Omental fat pad (tissue), 3 donors: ENCODE measurements at regions not wholly inside any gene's neighbourhood (a gene's known extent, or its start where the extent isn't known, plus 50 kb on each side); places are given as distances from the start of the nearest gene placed in this dataset.

Source experiments
- ATAC-seq: fragments of 150-250 bp; one replicate; pipeline ENCODE4 v1.9.1; 2016; ENCODE audit warnings: mild to moderate bottlenecking, moderate library complexity; ENCODE audit not compliant: low FRiP score
- DNase-seq: peaks from one replicate; pipeline ENCODE4 v3.0.0-alpha.2; 2019; ENCODE audit warnings: low spot score
- TF ChIP-seq, protein P1 (sequence below), 3 donors: fragments of 450-650 bp; IDR thresholded peaks; one replicate each; pipeline ENCODE4 v1.5.1; 2016 to 2017; ENCODE audit warnings: antibody characterized with exemption in 3 of 3, mild to moderate bottlenecking in 3 of 3, moderate library complexity in 2 of 3

DNA sequence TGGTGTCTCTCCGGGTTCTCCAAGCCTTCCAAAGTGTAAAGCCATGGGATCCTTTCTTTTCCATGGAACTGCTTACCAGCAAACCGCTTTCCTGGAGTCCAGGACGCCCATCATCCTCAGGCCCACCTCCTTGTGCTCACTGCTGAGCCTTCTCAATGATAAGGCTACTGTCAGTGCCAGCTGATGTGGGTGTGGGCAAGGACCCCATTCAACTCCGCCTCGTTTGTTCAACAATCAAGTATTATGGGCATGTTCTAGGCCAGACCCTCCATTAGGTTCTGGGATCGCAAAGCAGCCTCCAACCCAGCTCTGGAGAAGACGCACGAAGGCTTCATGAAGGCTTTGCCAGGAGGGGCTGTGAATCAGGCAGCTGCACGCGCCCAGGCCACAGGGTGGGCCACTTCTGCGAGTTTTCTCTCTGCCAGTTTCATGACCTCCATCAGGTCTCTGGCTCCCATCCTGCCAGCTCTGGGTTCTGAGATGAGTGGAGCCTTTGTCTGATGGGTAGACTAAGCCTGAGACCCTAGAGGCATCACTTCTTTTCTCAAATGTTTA lies 177.1 kb downstream of the MRPL14 start:
- DNase-seq (no peak), ATAC-seq (no peak)
- TF ChIP-seq, protein P1, sequence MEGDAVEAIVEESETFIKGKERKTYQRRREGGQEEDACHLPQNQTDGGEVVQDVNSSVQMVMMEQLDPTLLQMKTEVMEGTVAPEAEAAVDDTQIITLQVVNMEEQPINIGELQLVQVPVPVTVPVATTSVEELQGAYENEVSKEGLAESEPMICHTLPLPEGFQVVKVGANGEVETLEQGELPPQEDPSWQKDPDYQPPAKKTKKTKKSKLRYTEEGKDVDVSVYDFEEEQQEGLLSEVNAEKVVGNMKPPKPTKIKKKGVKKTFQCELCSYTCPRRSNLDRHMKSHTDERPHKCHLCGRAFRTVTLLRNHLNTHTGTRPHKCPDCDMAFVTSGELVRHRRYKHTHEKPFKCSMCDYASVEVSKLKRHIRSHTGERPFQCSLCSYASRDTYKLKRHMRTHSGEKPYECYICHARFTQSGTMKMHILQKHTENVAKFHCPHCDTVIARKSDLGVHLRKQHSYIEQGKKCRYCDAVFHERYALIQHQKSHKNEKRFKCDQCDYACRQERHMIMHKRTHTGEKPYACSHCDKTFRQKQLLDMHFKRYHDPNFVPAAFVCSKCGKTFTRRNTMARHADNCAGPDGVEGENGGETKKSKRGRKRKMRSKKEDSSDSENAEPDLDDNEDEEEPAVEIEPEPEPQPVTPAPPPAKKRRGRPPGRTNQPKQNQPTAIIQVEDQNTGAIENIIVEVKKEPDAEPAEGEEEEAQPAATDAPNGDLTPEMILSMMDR (IDR thresholded peaks at IDR 0.05), result no peak

DNA sequence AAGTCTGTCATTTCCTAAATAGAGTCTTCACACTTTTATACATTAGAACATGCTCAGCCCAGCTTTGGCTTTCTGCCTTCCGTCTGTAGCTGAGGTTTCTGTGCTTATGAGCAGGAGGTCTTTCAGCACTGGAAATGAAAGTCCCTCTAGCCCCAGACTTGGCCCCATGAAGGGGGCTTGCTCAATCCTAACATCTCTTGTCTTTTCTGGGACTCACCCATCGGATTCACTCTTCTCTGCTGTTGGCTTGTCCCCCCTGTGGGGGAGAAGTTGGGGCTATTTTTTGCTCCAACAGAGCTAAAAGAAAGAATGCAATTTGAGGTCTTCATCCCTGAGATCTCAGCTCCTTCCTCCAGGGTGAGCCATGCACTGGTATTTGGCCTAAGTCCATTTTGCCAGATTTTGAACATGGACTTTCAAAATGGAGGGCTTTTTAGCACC lies 177.7 kb downstream of the MRPL14 start:
- TF ChIP-seq, protein P1 (IDR thresholded peaks at IDR 0.05), result no peak
- ATAC-seq, result no peak
- DNase-seq, result no peak

DNA sequence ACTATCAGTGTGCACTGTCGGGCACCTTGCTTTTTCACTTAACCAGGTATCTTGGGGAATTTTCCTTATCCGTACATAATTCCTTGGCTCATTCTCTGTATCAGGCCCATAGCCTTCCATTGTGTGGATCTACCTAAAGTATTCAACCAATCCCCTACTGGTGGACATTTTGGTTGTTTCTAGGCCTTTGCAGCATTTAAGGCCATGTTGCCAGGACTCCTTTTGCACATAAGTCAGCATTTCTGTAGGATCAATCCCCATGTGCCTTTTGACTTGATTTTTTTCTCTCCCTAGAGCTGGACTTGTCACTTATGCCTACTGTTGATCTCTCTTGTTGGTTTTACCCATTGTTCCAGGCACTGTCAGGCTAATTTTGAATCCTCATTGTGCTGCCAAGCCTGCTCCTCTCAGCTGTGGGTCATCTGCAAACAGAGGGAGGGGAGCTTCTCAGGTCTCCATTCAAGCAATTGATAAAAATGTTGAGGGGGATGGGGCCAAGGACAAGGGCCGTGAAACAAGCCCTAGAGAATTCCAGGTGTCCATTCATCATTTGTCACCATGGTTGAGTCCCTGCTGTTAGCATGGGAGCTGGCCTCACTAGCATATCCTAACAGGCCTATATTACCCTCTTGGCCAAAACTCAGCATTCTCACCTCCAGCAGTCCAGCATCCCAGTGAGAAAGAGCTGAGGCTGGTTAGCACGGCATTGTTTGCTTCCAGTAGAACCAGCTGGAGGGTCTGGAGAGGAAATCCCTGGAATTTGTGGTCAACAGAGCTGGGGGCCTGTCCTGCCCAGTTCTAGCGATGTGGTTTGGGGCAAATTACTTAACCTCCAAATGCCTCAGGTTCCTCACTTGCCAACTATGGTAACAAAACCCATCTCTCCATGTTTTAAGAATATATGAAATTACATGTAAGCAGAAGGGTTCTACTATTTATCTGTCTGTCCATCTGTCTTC lies 178.4 kb downstream of the MRPL14 start:
- ATAC-seq (no peak), DNase-seq (no peak)
- TF ChIP-seq, protein P1 (IDR thresholded peaks at IDR 0.05), result no peak

DNA sequence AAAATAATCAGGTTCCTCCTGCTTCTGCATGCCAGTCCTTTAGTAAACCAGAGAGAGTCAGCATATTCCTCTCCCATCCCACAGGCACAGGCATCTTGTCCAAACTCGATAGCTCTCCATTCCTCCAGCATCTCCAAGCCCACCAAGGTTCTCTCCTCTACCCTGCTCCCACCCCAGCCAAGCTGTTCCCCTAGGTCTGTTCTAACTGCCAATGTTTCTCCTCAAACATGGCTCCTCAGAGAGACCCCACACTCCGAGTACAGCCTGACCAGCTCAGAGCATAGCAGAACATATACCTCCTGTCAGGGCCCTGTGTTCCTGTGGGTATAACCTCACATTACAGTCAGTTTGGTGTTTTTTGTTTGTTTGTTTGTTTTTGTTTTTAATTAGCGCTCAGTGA lies 177.8 kb downstream of the VEGFA start:
- no peak for DNase-seq
- TF ChIP-seq, protein P1 (IDR thresholded peaks at IDR 0.05), result no peak
- ATAC-seq, result no peak

DNA sequence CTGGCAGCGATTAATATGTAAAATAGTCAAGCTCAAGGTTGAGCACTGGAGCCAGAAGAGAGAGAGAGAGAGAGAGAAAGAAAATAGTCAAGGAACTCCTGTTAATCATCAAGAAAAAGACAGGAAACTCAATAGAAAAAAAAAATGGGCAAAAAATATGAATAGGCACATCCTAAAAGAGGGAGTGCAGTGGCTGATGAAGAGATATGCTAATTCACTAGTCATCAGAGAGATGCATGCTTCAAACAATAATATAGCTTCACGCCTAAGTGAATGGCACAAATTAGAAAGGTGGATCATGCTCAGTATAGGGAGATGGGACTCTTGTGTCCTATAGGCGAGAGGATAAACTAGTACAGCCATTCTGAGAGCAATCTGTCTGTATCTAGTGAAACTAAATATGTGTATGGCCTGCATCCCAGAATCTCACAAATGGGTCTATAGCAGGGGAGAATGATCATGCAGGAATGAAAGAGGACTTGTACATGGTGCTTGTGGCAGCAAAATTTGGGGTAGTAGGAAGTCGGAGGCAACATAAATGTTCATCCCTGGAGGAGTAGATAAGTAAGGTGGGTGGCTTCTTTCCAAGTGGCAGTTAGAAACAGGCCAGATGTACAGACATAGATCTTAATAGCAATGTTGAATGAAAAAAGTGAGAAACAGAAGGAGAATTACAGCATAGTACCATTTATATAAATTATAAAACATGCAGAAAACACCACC lies 176.8 kb downstream of the VEGFA start:
- no peak for DNase-seq
- TF ChIP-seq, protein P1 (IDR thresholded peaks at IDR 0.05), result no peak
- ATAC-seq, result no peak

DNA sequence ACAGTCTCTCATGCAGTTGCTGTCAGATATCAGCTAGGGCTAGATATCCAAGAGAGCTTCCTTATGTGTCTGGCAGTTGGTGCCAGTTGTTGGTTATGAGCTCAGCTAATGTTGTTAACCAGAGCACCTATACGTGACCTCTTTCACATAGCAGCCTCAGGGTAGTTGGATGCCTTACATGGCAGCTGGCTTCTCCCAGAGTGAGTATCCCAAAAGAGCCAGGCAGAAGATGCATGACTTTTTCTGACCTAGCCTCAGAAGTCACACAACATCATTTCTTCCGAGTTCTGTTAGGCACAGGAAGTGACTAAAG lies 175.7 kb downstream of the VEGFA start:
- DNase-seq (no peak), ATAC-seq (no peak)
- TF ChIP-seq, protein P1 (IDR thresholded peaks at IDR 0.05), result no peak
